Left ventricle myocardium inferior (tissue), 1 donor: ENCODE measurements at regions not wholly inside any gene's neighbourhood (a gene's known extent, or its start where the extent isn't known, plus 50 kb on each side); places are given as distances from the start of the nearest gene placed in this dataset.
A peak's percentile ranks its signal among the peaks of the same experiment; 100 is the strongest.

Source experiments
- DNase-seq: peaks from one replicate; pipeline ENCODE4 v3.0.0-alpha.2; 2020
- H3K27ac ChIP-seq: fragments of 200-600 bp; replicated peaks from 2 replicates; pipeline ENCODE4 v1.8.0; 2021
- H3K27me3 ChIP-seq: fragments of 200-600 bp; 2 replicates; pipeline ENCODE4 v1.8.0; 2021; ENCODE audit warnings: low read depth
- H3K36me3 ChIP-seq: fragments of 200-600 bp; 2 replicates; pipeline ENCODE4 v1.8.0; 2021
- H3K4me1 ChIP-seq: fragments of 200-600 bp; 2 replicates; pipeline ENCODE4 v1.8.0; 2021
- H3K4me3 ChIP-seq: fragments of 200-600 bp; 2 replicates; pipeline ENCODE4 v1.8.0; 2021; ENCODE audit warnings: mild to moderate bottlenecking, moderate library complexity
- H3K9me3 ChIP-seq: fragments of 200-600 bp; replicated peaks from 2 replicates; pipeline ENCODE4 v1.8.0; 2021
- CTCF ChIP-seq: fragments of 200-600 bp; IDR thresholded peaks from 2 replicates; pipeline ENCODE4 v1.8.0; 2021; ENCODE audit warnings: antibody characterized with exemption, mild to moderate bottlenecking, borderline replicate concordance
- intact Hi-C: fragments of 100-400 bp; cut with micrococcal nuclease; formaldehyde crosslinking; loops from one replicate; pipeline ENCODE4 v1.11.0; 2022
- donor health status: DM: no; HTN: yes; CAD: no; lungs with severe emphysema.

DNA sequence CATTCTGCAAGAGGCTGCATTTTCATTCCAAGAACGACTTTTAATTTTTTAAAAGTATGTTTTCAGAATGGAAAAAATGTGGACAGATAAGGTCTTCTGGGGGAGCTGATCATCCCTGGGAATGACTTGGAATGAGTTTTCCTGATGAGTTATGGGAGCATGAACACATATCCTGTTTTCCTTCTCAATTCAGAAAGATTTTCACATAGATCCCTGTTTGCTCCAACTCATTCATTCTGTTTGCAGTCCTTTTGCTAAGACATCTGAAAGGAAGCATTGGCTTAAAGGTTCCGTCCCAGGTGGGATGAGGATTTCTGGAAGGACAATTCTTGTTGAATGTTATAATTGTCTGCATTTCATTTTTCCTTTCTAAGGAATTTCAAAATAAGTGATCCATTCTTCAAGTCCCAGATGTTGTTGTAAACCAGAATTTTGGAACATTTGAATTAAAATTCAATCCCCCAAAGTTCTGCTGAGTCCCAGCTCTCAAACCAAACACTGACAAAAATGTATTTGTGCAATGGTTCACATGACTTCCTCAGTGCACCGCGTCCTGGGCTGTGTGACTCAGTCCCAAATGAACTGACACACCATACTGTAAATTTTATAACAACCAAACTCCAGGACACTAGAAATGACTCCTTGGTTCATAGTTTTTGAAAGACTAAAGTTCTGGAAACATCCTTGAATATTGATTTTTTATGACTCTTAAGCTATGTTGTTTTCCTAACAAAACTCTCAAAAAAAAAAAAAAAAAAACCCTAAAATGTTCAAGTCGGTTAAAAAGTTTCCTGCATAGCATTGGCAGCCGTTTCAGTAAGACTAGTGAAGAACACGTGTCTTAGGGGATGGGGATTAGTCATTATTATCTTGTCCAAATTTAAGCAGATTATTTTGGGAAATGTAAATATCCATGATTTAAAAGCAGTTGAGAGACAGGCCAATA, 281.8 kb upstream of the TCF4 start:
- Histone ChIP-seq H3K27me3 (no peaks in the 10 kb centered on the region), H3K4me3 (no peak overlapping the region), H3K27ac (peak overlapping the region; percentile 74), H3K4me1 (peaks cover 21% of the 10 kb centered on the region), H3K9me3 (no peaks in the 10 kb centered on the region), H3K36me3 (no peaks in the 10 kb centered on the region)
- DNase-seq = peak; percentile 33
- intact Hi-C loops = loop anchor here (5.0 to 10.0 kb wide), 3 partner anchors 283 to 705 kb away; partner anchors contain the start of gene TCF4
- no peak for TF ChIP-seq CTCF

DNA sequence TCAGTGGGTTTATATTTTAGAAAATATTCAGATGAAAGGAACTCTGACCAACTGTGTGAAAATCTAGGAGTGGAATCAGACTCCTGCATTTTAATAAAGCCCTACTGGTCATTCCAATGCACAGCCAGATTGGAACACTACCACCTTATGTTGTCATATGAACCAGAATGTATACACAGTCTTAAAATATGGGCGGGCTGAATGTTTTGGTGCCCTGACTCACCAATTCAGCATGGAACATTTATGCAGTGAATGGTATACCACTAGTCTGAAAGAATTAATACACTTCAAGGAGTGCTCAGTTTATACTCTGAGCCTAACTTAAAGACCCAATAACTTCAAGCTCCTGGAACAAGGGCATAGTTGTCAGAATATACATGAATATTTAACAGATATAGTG, 280.9 kb upstream of the TCF4 start:
- Histone ChIP-seq H3K4me1 (peaks cover 29% of the 10 kb centered on the region), H3K27me3 (no peaks in the 10 kb centered on the region), H3K36me3 (no peaks in the 10 kb centered on the region), H3K9me3 (no peaks in the 10 kb centered on the region), H3K4me3 (no peak overlapping the region), H3K27ac (peak overlapping the region; percentile 74)
- DNase-seq = no peak
- no peak for TF ChIP-seq CTCF
- intact Hi-C loops = loop anchor here (5.0 to 10.0 kb wide), 3 partner anchors 282 to 706 kb away; partner anchors contain the start of gene TCF4

- H3K4me3 ChIP-seq = no peak overlapping the region
- H3K9me3 ChIP-seq = no peaks in the 10 kb centered on the region
- no peaks in the 10 kb centered on the region for H3K27me3 ChIP-seq
- peaks cover 37% of the 10 kb centered on the region for H3K4me1 ChIP-seq
- TF ChIP-seq CTCF = no peak
- intact Hi-C loops = loop anchor here (5.0 to 10.0 kb wide), 3 partner anchors 280 to 708 kb away; partner anchors contain the start of gene TCF4
- DNase-seq = no peak
- no peaks in the 10 kb centered on the region for H3K36me3 ChIP-seq
- H3K27ac ChIP-seq = peak overlapping the region; percentile 74
Measured at GRCh38 chr18:55866886-55867285, 278.9 kb upstream of the TCF4 start.

DNA sequence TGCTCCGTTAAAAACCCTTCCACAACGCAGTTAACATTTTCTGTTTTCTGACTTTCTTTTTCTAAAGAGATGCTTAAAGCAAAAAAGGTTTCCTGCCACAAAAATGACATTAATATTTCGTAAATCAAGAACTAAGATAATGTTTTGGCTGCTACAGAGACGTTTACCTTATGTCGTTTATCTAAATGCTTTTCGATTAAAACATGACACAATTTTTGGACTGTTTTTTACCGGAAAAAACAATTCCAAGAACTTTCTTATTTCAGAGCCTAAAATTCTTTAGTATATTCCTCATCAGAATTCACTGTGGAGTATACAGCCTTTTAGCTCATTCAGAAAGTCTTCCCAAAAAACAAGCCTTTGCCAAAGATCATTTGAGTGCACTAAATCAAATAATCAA, 278.0 kb upstream of the TCF4 start:
- Histone ChIP-seq H3K27me3 (no peaks in the 10 kb centered on the region), H3K4me1 (peaks cover 37% of the 10 kb centered on the region), H3K4me3 (peak overlapping the region; percentile 26), H3K36me3 (no peaks in the 10 kb centered on the region), H3K9me3 (no peaks in the 10 kb centered on the region), H3K27ac (peak overlapping the region; percentile 74)
- intact Hi-C loops = loop anchor here (5.0 to 10.0 kb wide), 3 partner anchors 279 to 709 kb away; partner anchors contain the start of gene TCF4
- no peak for DNase-seq
- no peak for TF ChIP-seq CTCF

GRCh38 chr18:55864281-55864680, 276.3 kb upstream of the TCF4 start:
- H3K4me3 ChIP-seq = no peak overlapping the region
- no peaks in the 10 kb centered on the region for H3K36me3 ChIP-seq
- peak overlapping the region; percentile 74 for H3K27ac ChIP-seq
- no peaks in the 10 kb centered on the region for H3K27me3 ChIP-seq
- H3K4me1 ChIP-seq = peaks cover 38% of the 10 kb centered on the region
- intact Hi-C loops = loop anchor here (10.0 kb wide), 2 partner anchors 519 to 711 kb away; no protein-coding TSS in a partner anchor
- no peaks in the 10 kb centered on the region for H3K9me3 ChIP-seq
- DNase-seq = no peak
- TF ChIP-seq CTCF = no peak
